SU-DHL-6 (cell line): ENCODE measurements at regions not wholly inside any gene's neighbourhood (a gene's known extent, or its start where the extent isn't known, plus 50 kb on each side); places are given as distances from the start of the nearest gene placed in this dataset.

Experiments used
- CTCF ChIP-seq: fragments of 200-600 bp; sonication (generic); IDR thresholded peaks from one replicate; pipeline ENCODE4 v1.5.1; 2017; ENCODE audit warnings: antibody characterized with exemption, mild to moderate bottlenecking, low read length, moderate library complexity; ENCODE audit not compliant: insufficient read depth, poor library complexity, severe bottlenecking
- EZH2phosphoT487 ChIP-seq: fragments of 200-600 bp; sonication (generic), shearing (Covaris generic); conservative IDR thresholded peaks from 2 replicates; pipeline ENCODE4 v1.6.1; 2018; ENCODE audit warnings: mild to moderate bottlenecking, antibody characterized with exemption, low read length, moderate library complexity, mixed read lengths

- TF ChIP-seq CTCF, result no peak
- no peak for TF ChIP-seq EZH2phosphoT487
These were observed 172.3 kb downstream of the KATNIP start for GRCh38 chr16:27722207-27722606.
